ENCODE measurements at regions not wholly inside any gene's neighbourhood (a gene's known extent, or its start where the extent isn't known, plus 50 kb on each side); places are given as distances from the start of the nearest gene placed in this dataset.

DNA sequence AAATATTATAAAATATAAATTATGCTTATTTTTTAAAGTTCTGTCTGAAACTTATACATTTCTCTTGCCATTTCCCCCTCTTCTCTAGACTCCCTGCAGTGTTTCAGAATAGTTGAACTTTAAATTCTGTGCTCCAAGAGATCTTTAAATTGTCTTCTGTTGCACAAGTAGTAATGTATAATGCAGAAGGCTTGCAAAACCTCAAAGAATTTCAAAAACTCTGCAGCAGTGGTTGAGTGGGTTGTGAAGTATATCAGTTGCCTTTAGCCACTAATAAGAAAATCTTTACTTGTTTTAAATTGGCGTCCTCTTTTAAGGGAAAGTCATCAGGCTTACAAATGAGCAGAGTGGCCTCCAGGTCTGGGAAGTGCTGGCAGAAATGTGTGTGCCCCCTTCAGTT is 1153.3 kb upstream of the PABPC4L start:
- TF ChIP-seq CTCF (IDR thresholded peaks at IDR 0.05) (no peak), POLR2A (IDR thresholded peaks at IDR 0.05) (no peak)
